GM23338 (cell line): ENCODE measurements at regions not wholly inside any gene's neighbourhood (a gene's known extent, or its start where the extent isn't known, plus 50 kb on each side); places are given as distances from the start of the nearest gene placed in this dataset.

Experiments
- ATAC-seq: fragments of 200-7000 bp; cut with Tn5 transposase; 3 replicates; pipeline ENCODE4 v1.9.1; 2020
- DNase-seq: peaks from one replicate; pipeline ENCODE4 v3.0.0-alpha.2; 2015; ENCODE audit warnings: low spot score
- H2AFZ ChIP-seq: fragments of 200-600 bp; sonication (generic); 2 replicates; pipeline ENCODE4 v1.8.0; 2016; ENCODE audit warnings: antibody characterized with exemption, mild to moderate bottlenecking, moderate library complexity
- H3F3A ChIP-seq: fragments of 200-600 bp; sonication (generic); replicated peaks from 2 replicates; pipeline ENCODE4 v1.8.0; 2017; ENCODE audit warnings: antibody characterized with exemption, mixed run types, low read depth
- H3K27ac ChIP-seq: fragments of 200-600 bp; sonication (generic); 2 replicates; pipeline ENCODE4 v1.6.1; 2016; ENCODE audit warnings: low read depth
- H3K27me3 ChIP-seq: fragments of 200-600 bp; sonication (generic); 2 replicates; pipeline ENCODE4 v1.8.0; 2016; ENCODE audit warnings: mild to moderate bottlenecking, mixed run types, moderate library complexity; ENCODE audit not compliant: insufficient read depth
- H3K36me3 ChIP-seq: fragments of 200-600 bp; sonication (generic); 2 replicates; pipeline ENCODE4 v1.8.0; 2016; ENCODE audit warnings: mild to moderate bottlenecking; ENCODE audit not compliant: insufficient read depth
- H3K4me1 ChIP-seq: fragments of 200-600 bp; sonication (generic); 2 replicates; pipeline ENCODE4 v1.8.0; 2016; ENCODE audit warnings: mild to moderate bottlenecking, moderate library complexity; ENCODE audit not compliant: insufficient read depth
- H3K4me2 ChIP-seq: fragments of 200-600 bp; sonication (generic); 2 replicates; pipeline ENCODE4 v1.7.1; 2017; ENCODE audit warnings: mixed run types
- H3K4me3 ChIP-seq: fragments of 200-600 bp; sonication (generic); 2 replicates; pipeline ENCODE4 v1.6.1; 2016; ENCODE audit warnings: mixed run types
- H3K79me2 ChIP-seq: fragments of 200-600 bp; sonication (generic); replicated peaks from 2 replicates; pipeline ENCODE4 v1.8.0; 2017; ENCODE audit warnings: mild to moderate bottlenecking; ENCODE audit not compliant: insufficient read depth
- H3K9me2 ChIP-seq: fragments of 200-600 bp; sonication (generic); 2 replicates; pipeline ENCODE4 v1.8.0; 2017; ENCODE audit not compliant: insufficient read depth
- H4K20me1 ChIP-seq: fragments of 200-600 bp; sonication (generic); replicated peaks from 2 replicates; pipeline ENCODE4 v1.8.0; 2017; ENCODE audit warnings: mild to moderate bottlenecking; ENCODE audit not compliant: insufficient read depth
- H3K27ac Mint-ChIP-seq: 2 replicates; pipeline ENCODE4 v1.8.0; 2020; ENCODE audit warnings: inconsistent platforms, mild to moderate bottlenecking, moderate library complexity, mixed read lengths
- H3K27me3 Mint-ChIP-seq: 3 replicates; pipeline ENCODE4 v1.8.0; 2022; ENCODE audit warnings: low read depth, mild to moderate bottlenecking, moderate library complexity, mixed read lengths, inconsistent platforms; ENCODE audit not compliant: insufficient read depth, poor library complexity
- H3K36me3 Mint-ChIP-seq: 3 replicates; pipeline ENCODE4 v1.8.0; 2021; ENCODE audit warnings: low read depth, mild to moderate bottlenecking, inconsistent platforms, moderate library complexity, mixed read lengths
- H3K4me1 Mint-ChIP-seq: 3 replicates; pipeline ENCODE4 v1.8.0; 2020; ENCODE audit warnings: mild to moderate bottlenecking, inconsistent platforms, mixed read lengths
- H3K4me3 Mint-ChIP-seq: 3 replicates; pipeline ENCODE4 v1.8.0; 2021; ENCODE audit warnings: moderate library complexity, mild to moderate bottlenecking, inconsistent platforms, mixed read lengths
- H3K9me3 Mint-ChIP-seq: 3 replicates; pipeline ENCODE4 v1.8.0; 2020; ENCODE audit warnings: moderate library complexity, mild to moderate bottlenecking, inconsistent platforms, mixed read lengths
- CTCF ChIP-seq, 2 experiments: fragments of 200-600 bp in 1 of 2; sonication (generic) in 1 of 2; conservative IDR thresholded peaks; 2 replicates each; pipeline versions ENCODE4 v1.5.1 to v1.6.1; 2016 to 2017; ENCODE audit warnings: antibody characterized with exemption in 2 of 2, low read depth in 2 of 2, mild to moderate bottlenecking in 2 of 2, moderate library complexity in 1 of 2
- JUNB ChIP-seq: IDR thresholded peaks from one replicate; pipeline ENCODE4 v1.6.1; 2016; ENCODE audit warnings: antibody characterized with exemption; ENCODE audit not compliant: unreplicated experiment
- REST ChIP-seq: IDR thresholded peaks from one replicate; pipeline ENCODE4 v1.6.1; 2018; ENCODE audit warnings: antibody characterized with exemption; ENCODE audit not compliant: unreplicated experiment
- ZNF114 ChIP-seq: fragments of 250-450 bp; sonication (Bioruptor Pico); IDR thresholded peaks from 2 replicates; pipeline ENCODE4 v1.5.0; 2020; ENCODE audit warnings: mild to moderate bottlenecking, moderate library complexity
- TF ChIP-seq, protein P1 (sequence below): fragments of 250-450 bp; sonication (Bioruptor Pico); IDR thresholded peaks from 2 replicates; pipeline ENCODE4 v1.5.0; 2020; ENCODE audit warnings: mild to moderate bottlenecking, moderate library complexity
- TF ChIP-seq, protein P2 (sequence below): IDR thresholded peaks from 2 replicates; pipeline ENCODE4 v1.6.1; 2016; ENCODE audit warnings: antibody characterized with exemption

- TF ChIP-seq, protein P1, sequence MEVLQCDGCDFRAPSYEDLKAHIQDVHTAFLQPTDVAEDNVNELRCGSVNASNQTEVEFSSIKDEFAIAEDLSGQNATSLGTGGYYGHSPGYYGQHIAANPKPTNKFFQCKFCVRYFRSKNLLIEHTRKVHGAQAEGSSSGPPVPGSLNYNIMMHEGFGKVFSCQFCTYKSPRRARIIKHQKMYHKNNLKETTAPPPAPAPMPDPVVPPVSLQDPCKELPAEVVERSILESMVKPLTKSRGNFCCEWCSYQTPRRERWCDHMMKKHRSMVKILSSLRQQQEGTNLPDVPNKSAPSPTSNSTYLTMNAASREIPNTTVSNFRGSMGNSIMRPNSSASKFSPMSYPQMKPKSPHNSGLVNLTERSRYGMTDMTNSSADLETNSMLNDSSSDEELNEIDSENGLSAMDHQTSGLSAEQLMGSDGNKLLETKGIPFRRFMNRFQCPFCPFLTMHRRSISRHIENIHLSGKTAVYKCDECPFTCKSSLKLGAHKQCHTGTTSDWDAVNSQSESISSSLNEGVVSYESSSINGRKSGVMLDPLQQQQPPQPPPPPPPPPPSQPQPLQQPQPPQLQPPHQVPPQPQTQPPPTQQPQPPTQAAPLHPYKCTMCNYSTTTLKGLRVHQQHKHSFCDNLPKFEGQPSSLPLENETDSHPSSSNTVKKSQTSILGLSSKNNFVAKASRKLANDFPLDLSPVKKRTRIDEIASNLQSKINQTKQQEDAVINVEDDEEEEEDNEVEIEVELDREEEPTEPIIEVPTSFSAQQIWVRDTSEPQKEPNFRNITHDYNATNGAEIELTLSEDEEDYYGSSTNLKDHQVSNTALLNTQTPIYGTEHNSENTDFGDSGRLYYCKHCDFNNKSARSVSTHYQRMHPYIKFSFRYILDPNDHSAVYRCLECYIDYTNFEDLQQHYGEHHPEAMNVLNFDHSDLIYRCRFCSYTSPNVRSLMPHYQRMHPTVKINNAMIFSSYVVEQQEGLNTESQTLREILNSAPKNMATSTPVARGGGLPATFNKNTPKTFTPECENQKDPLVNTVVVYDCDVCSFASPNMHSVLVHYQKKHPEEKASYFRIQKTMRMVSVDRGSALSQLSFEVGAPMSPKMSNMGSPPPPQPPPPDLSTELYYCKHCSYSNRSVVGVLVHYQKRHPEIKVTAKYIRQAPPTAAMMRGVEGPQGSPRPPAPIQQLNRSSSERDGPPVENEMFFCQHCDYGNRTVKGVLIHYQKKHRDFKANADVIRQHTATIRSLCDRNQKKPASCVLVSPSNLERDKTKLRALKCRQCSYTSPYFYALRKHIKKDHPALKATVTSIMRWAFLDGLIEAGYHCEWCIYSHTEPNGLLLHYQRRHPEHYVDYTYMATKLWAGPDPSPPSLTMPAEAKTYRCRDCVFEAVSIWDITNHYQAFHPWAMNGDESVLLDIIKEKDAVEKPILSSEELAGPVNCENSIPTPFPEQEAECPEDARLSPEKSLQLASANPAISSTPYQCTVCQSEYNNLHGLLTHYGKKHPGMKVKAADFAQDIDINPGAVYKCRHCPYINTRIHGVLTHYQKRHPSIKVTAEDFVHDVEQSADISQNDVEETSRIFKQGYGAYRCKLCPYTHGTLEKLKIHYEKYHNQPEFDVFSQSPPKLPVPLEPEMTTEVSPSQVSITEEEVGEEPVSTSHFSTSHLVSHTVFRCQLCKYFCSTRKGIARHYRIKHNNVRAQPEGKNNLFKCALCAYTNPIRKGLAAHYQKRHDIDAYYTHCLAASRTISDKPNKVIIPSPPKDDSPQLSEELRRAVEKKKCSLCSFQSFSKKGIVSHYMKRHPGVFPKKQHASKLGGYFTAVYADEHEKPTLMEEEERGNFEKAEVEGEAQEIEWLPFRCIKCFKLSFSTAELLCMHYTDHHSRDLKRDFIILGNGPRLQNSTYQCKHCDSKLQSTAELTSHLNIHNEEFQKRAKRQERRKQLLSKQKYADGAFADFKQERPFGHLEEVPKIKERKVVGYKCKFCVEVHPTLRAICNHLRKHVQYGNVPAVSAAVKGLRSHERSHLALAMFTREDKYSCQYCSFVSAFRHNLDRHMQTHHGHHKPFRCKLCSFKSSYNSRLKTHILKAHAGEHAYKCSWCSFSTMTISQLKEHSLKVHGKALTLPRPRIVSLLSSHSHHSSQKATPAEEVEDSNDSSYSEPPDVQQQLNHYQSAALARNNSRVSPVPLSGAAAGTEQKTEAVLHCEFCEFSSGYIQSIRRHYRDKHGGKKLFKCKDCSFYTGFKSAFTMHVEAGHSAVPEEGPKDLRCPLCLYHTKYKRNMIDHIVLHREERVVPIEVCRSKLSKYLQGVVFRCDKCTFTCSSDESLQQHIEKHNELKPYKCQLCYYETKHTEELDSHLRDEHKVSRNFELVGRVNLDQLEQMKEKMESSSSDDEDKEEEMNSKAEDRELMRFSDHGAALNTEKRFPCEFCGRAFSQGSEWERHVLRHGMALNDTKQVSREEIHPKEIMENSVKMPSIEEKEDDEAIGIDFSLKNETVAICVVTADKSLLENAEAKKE, result no peak
- no peak for TF ChIP-seq CTCF (conservative IDR thresholded peaks at IDR 0.05; ENCODE audit: low read depth in 2 of 2)
These were observed 542.1 kb upstream of the ID2 start (continued) for GRCh38 chr2:8139668-8140200.

DNA sequence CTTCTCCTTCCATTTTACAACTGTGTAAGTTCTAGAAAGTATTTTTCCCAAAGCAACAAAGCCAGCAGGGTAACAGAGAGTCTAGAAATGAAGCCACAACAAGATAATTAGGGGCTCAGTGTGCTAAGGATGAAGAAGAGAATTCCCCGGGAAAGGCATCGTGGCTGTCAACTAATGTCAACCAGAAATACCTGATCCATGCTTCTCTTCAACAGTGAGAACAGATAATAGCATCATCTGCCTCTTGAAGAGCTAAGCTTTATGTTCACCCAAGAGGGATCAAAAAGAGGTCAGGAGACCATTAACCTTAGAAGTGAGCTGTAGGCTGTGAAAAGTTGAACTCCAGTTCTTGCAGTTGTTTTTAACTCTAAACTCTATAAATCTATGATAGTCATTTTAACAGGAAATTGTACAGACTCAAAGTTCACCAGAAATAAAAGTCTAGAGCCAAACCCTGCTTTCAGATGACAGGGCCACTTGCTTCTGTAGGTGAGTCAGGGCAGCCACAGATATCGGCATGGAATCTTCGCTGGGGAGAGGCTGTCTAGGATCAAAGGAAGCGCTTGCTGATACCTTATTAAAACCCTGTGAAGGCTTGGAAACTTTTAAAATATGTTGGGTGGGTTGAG lies 540.7 kb upstream of the ID2 start:
- Mint-ChIP-seq H3K4me3 (no peak overlapping the region), H3K4me1 (no peaks in the 10 kb centered on the region), H3K27me3 (peaks cover 4% of the 10 kb centered on the region), H3K27ac (no peak overlapping the region), H3K9me3 (no peaks in the 10 kb centered on the region), H3K36me3 (no peaks in the 10 kb centered on the region)
- peaks cover 6% of the 10 kb centered on the region for H3K9me2 ChIP-seq
- no peak overlapping the region for H3K27ac ChIP-seq
- no peak overlapping the region for H3K4me2 ChIP-seq
- no peak for DNase-seq
- H2AFZ ChIP-seq, result no peak overlapping the region
- no peak overlapping the region for H3K4me3 ChIP-seq
- no peak for ATAC-seq
- no peaks in the 10 kb centered on the region for H3K27me3 ChIP-seq
- H3K4me1 ChIP-seq, result no peaks in the 10 kb centered on the region
- no peaks in the 10 kb centered on the region for H3F3A ChIP-seq
- no peaks in the 10 kb centered on the region for H4K20me1 ChIP-seq
- H3K36me3 ChIP-seq, result no peaks in the 10 kb centered on the region
- no peaks in the 10 kb centered on the region for H3K79me2 ChIP-seq
- TF ChIP-seq REST (no peak), ZNF114 (CRISPR knock-in tag) (no peak), JUNB (no peak)
- TF ChIP-seq, protein P2, sequence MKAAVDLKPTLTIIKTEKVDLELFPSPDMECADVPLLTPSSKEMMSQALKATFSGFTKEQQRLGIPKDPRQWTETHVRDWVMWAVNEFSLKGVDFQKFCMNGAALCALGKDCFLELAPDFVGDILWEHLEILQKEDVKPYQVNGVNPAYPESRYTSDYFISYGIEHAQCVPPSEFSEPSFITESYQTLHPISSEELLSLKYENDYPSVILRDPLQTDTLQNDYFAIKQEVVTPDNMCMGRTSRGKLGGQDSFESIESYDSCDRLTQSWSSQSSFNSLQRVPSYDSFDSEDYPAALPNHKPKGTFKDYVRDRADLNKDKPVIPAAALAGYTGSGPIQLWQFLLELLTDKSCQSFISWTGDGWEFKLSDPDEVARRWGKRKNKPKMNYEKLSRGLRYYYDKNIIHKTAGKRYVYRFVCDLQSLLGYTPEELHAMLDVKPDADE, result no peak
